22Rv1 (cell line): ENCODE measurements at regions not wholly inside any gene's neighbourhood (a gene's known extent, or its start where the extent isn't known, plus 50 kb on each side); places are given as distances from the start of the nearest gene placed in this dataset.
"Not testable (repeated sequence)": the region's sequence is repeated elsewhere in the genome, so short reads cannot be mapped to it uniquely, and the experiment has no call there.

ENCODE experiments used
- H3K27ac ChIP-seq: fragments of 450-650 bp; 2 replicates; pipeline ENCODE4 v1.5.1; 2017
- CTCF ChIP-seq: fragments of 450-650 bp; IDR thresholded peaks from 2 replicates; pipeline ENCODE4 v1.5.1; 2017; ENCODE audit warnings: mild to moderate bottlenecking
- ZFX ChIP-seq: fragments of 450-650 bp; IDR thresholded peaks from 2 replicates; pipeline ENCODE4 v1.6.1; 2017; ENCODE audit warnings: antibody characterized with exemption, borderline replicate concordance

- no peak overlapping the region for H3K27ac ChIP-seq
- TF ChIP-seq CTCF (no peak), ZFX (no peak)
Observed at GRCh38 chr12:92417373-92417772, 271.7 kb upstream of the BTG1 start.

- TF ChIP-seq ZFX: no peak
- no peak for TF ChIP-seq CTCF
- no peak overlapping the region for H3K27ac ChIP-seq
Observed at GRCh38 chr12:92416385-92416812, 270.8 kb upstream of the BTG1 start.

GRCh38 chr12:92414170-92415070 is 268.8 kb upstream of the BTG1 start:
- H3K27ac ChIP-seq: no peak overlapping the region
- TF ChIP-seq ZFX (no peak), CTCF (no peak)

- no peak for TF ChIP-seq CTCF
- TF ChIP-seq ZFX: no peak
- no peak overlapping the region for H3K27ac ChIP-seq
Observed at GRCh38 chr12:92413286-92413685, 267.6 kb upstream of the BTG1 start.

- TF ChIP-seq ZFX (no peak), CTCF (no peak)
- H3K27ac ChIP-seq: no peak overlapping the region
Observed at GRCh38 chr12:92412856-92413255, 267.2 kb upstream of the BTG1 start.

- no peak for TF ChIP-seq ZFX
- no peak overlapping the region for H3K27ac ChIP-seq
Observed at GRCh38 chr12:92411687-92412086, 266.0 kb upstream of the BTG1 start.

- peak; percentile 92 for TF ChIP-seq CTCF
- TF ChIP-seq ZFX: no peak
- H3K27ac ChIP-seq: no peak overlapping the region
Observed at GRCh38 chr12:92408072-92408900, 262.6 kb upstream of the BTG1 start.

- H3K27ac ChIP-seq: not testable (repeated sequence)
Observed at GRCh38 chr12:92406404-92407070, 260.9 kb upstream of the BTG1 start.

- H3K27ac ChIP-seq: not testable (repeated sequence)
Observed at GRCh38 chr12:92405801-92406251, 260.2 kb upstream of the BTG1 start.
